ENCODE measurements at regions not wholly inside any gene's neighbourhood (a gene's known extent, or its start where the extent isn't known, plus 50 kb on each side); places are given as distances from the start of the nearest gene placed in this dataset.

DNA sequence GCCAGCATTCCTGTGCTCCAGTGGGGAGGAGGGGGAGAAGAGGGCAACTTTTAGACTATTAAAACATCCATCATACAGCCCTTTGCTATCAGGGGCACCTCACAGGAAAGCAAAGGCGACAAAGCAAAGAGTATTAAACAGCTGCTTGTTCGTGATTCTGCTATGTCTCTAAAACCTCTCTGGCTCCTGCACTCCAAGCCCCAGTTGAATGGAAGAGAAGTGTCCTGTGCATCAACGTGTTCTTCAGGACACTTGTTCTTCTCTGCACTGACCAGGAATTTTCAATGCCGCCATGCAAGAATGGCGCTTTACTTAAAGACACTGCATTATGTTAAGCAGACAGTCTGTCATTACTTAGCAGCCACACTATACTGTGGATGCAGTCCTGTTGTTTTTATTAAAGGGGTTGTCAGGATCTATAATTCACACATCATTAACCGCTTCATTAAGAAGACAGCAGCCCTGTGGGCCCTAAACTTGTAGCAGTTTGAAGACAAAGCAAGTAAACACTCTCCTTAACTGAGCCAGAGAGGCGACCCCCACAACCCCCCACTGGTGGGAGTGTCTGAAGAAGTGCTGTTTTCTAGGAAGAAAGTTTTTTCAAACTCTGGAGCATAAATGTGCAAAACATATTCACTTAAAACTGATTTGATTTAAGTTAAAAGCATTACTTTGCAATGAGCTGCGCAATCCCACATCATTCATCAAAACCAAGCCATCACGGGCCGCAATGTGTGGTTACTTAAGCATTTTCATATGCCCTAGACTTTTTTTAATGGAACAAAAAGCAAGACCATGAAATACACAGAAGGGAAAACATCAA lies 164.5 kb downstream of the ZNF608 start:
- DNase-seq: no peak

DNA sequence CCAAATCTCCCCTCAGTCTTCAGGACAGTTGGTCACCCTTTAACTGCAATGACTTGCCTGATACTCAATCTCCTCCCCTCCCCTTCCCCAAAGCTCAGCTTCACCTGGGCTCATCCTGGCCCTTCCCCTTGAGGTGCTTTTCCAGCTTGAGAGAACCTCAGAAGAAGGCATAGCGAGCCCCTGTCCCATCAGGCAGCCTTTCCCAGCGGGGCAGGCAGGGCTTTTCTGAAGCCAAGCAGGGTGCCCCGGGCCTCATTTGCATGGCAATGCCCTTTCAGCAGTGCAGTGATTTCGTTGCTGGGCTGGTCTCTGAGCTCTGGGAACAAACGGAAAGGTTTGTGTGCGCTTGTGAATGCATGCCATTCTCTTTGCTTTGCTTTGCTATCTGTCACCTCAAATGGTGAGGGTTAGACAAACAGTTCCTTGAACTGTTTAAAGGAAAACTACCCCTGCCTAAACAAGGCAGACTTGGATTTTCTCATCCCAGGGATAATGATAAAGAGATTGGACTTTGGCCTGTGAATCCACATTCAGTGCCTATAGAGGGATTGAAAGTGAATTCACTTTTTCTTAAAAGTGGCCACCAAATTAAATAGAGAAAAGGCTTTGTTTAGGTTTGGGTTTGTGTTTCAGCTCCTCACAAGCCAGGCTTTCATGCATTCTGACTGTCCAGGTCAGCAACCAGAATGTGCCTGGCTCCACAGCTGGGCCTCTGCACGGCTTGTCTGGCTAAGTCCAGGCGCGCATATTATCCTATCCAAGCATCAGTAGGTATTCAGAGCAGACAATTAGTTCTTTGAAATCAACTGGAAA lies 165.3 kb downstream of the ZNF608 start:
- DNase-seq: no peak

DNA sequence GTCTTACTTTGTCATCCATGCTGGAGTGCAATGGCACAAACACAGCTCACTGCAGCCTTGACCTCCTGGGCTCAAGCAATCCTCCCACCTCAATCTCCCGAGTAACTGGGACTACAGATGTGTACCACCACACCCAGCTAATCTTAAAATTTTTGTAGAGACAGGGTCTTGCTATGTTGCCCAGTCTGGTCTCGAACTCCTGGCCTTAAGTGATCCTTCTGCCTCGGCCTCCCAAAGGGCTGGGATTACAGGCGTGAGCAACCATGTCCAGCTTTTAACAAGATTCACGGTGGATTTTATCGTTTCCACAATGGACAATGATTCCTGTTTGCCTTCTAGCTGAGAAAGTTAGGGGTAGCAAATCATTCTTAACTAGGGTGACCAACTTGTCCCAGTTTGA lies 165.9 kb downstream of the ZNF608 start:
- DNase-seq: no peak

DNA sequence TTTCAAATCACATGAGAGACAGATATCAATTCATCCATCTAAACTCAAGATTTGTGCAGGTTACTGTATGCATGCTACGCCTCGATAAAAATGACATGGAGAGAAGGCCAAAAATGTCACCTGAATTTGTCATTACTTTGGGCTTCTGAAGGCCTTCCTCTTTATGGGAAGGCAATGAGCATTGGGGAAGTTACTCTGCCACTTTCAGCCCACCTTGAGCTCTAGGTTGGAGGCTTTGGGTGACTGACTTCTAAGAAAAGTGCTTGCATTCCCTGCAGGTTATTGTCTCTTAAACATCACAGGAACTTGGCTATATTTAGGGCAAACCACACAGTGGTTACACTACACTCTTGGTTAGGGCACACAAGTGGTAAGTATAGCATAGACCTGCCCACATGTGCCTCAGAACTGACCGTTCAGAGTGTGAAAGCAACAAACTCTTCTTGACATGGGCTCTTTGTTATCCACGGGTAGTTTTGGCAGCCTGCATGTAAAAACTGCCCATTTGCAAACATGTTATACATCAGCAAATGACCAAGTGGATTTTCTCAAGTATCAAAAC lies 169.5 kb downstream of the ZNF608 start:
- DNase-seq: no peak

DNA sequence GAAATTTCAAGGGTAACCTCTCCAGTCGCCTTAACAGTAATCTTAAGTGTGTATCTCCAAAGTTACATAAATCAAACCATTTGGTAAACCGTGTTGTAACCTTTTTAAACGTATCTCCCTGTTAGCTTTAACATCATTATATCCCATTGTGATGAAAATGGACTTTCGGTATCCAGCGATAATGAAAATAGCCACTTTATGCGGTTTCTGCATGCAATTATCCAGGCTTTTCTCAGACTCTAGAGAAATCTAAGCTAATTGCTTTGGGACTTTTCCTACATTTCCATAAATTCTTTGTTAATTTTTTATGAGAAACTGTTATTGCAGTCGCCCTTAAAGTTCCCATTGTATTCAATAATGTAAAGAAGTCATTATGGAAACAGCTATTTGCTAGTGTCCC lies 170.7 kb downstream of the ZNF608 start:
- no peak for DNase-seq

DNA sequence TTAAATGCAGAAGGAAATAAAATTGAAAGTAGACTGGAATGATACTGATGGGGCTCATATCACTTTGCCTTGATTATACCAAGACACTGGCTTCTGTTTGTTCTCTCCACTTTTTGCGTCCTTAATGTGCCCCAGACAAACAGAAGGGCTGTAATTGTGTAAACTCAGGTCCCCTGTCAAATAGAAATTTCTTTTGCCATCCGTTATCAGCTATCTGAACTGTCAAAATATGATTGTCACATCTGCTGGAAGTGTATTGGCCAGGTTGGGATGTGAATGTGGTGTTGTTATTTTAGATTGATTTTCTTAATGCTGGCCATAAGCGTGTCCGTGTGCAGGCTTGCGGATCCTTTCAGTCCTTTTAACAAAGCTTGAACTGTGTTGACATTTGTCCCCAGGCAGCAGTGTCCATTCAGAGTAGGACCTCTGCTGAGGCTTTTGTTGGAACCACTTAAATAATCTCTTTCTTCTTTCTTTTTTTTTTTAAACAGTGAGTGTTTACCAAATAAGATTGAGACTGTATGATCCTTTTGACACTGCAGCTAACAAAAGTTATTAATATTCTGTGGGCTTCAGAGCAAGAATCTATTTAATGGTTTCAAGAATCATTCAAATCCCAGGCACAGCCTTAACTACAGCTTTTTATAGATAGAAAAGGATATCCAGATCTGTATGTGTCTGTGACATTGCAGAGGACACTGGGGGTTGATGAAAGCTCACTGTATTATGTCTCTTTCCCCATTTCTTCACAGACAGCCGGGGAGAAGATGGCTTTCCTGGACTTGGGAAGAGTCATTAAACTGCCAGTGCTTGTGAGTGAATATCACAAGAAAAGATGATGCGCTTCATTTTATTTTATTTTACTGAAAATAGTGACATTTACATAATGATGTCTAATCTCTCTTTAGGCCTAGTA lies 171.7 kb downstream of the ZNF608 start:
- no peak for DNase-seq

DNA sequence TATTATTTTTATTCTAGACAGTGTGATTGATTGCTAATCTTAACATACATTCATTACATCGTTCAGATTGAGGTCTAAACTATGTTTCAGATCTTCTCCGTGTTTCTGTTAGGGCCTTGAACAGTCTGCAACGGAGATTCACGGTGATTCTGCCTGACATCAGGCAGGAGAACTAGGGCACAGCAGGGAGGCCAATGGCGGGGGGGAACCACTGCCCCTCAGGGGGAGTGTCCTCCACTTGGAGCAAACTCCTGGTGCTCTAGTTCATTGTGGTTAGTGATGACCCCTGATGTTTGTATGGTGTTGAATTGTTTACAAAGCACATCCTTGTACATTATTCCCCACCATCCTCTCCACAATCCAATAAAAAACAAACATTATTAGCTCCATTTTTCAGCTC lies 173.5 kb downstream of the ZNF608 start:
- DNase-seq: no peak

DNA sequence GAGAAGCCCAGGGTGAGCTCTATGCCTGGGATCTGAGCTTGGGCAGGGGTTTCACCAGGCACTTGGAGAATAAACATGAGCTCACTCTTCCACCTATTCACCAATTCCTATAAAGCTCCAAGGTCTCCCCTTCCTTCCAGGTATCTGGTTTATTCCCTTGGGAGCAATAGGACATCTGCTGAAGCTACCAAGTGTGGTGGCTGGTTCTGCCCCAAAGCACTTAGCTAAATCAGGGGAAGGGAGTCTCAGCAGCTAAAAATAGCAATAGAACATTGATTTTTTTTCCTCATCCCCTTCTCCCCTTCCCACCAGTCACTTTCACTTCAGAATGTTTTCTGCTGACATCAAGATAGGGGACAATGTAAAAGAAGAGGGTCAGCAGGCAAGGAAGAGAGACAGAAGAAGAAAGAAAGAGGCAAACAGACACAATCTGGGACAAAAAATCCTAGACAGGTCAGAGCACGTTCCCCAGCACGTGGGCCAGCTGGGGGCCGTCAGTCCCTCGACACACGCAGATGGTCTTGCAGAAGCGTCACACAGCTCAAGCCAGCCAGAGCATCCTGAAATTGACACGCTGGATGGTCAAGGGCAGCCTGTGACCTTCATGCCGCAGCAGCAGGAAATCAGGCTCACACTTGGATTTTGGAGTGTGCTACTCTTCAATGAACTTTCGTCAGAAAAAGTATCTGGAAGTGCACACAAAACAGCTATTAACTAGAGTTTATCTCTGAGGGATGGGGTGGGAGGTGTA lies 176.0 kb downstream of the ZNF608 start:
- no peak for DNase-seq

DNA sequence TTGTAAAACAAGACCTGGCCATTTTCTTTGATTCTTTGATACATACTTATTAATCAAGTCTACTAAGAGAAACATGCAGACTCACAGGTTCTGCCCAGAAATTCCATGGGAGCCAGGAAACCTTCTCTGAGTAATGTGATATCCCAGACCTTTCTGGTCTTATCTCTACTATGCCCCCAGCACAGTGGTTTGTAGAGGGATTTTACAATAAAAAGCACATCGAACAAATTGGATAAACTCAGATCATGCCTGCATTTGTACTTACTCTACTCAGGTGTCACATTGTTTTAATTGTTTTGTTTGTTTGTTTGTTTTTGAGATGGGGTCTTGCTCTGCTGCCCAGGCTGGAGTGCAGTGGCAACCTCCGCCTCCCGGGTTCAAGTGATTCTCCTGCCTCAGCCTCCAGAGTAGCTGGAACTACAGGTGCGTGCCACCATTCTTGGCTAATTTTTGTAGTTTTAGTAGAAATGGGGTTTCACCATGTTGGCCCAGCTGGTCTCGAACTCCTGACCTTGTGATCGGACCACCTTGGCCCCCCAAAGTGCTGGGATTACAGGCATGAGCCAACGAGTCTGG lies 179.5 kb downstream of the ZNF608 start:
- DNase-seq: no peak

DNA sequence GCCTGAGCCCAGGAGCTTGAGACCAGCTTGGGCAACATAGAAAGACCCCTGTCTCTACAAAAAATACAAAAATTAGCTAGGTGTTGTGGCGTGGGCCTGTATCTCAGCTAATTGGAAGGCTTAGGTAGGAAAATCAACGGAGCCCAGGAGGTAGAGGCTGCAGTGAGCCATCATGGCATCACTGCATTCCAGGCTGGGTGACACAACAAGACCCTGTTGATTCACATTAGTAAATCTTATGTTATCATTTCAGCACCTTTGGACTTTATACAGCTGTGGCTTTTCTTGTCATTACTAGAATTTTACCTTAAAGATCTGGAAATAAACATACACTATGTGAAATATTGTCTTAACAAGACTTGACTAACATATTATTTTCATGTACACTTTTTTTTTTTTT lies 185.0 kb downstream of the ZNF608 start:
- DNase-seq: no peak

DNA sequence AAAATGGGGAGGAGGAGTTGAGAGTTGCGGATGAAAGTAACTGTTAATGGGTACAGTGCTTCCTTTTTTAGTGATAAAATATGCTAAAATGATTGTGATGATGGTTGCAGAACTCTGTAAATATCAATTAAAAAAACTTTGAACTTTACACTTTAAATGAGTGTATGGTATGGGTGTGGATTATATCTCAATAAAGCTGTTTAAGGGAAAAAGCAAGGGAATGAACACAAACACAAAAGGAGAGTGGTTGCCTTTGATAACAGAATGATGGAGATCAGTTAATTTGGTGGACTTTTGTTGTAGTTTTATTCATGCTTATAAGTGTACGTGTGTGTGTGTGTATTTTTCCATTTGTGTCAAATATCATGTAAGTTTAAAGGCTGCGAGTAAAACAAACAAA lies 186.1 kb downstream of the ZNF608 start:
- DNase-seq: no peak

DNA sequence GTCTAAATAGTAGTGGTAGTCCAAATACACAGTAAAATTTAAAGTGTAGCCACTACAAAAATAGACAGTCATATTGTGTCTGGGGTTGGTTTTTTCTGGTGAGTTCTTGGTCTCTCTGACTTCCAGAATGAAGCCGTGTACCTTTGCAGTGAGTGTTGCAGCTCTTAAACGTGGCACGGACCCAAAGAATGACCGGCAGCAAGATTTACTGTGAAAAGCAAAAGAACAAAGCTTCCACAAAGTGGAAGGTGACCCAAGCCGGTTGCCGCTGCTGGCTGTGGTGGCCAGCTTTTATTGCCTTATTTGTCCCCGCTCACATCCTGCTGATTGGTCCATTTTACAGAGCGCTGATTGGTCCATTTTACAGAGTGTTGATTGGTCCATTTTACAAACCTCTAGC lies 188.7 kb downstream of the ZNF608 start:
- no peak for DNase-seq

DNA sequence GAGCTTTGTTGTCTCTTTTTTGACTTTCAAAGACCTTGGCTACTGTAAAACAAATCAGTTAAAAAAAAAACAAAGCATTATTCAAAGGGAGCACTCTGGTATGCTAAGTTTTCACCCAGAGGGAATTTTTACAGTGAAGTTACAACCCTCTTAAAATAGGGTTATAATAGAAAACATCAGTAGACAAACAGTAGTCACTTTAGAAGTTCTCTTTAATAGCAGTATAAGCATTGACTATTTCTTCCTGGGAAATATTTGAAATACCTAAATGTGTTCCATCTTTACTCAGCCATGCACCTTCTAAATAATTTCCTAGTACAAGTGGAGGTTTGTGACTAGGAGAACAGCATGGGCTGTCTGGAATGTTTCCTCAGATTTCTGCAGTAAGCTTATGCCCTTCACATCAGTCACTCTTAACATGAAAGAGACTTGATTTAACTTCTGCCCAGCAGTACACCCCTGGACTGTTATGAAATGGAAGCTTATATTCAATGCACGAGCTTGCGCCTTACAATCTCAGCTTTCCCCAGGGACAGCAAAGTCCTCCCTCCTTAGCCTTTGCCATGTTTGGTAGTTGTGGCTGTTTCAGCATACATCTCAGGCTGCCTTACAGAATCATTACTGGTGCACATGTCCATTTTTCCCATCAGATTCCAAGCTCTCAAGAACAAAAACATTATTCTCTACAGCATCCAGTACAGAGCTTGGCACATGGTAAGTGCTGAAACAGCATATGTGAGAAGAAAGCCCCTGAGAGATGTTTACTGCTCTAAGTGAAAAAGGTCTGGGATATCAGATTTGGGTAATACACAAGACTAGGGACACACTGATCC lies 191.5 kb downstream of the ZNF608 start:
- no peak for DNase-seq

DNA sequence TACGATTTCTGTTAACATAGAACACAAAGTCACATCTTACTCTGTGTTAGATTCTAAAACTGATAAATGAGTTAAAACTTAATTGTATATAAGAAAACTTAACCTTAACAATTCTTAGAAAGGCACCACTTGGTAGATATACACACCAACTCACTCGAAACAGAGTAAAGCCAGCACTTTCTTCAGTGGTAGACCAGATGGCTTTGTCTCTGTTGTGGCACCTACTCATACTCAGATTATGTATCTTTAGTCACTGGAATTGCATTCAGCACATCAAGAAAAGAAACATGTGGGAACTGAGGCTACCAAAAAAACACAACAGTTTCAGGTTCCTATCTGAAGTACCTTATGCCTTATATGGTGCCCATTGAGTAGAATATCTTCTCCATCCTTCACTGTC lies 192.5 kb downstream of the ZNF608 start:
- DNase-seq: no peak

DNA sequence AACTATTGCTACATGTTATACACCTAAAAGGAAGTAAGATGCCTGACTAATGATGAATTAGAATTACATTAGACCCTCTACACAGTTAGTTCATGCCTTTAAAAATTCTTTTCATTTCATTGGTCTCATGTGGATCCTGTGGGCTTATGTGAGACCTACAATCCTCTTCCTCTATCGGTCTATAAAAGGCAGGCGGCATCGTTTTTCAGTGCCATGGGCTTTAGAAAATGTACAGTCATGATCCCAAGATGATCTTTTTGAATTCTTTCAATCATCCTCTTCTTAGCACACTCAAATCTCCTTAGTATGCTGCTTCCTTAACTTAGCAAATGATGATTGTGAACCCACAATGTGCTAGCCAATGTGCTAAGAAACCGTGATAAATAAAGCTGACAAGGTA lies 193.9 kb downstream of the ZNF608 start:
- no peak for DNase-seq

DNA sequence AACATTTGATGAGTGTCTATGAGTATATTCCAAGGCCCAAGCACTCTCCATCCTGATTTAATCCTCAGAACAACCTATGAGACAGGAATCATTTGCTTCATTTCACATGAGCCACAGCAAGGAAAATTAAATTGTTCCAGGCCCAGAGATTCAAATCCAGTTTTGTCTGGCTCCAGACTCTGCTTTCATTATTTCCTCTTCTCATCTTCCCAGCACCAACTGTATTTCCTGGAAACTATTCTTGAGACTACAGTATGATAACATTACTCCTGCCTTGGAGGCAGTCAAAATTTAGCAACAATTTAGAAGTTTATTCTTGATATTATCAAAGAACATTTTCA lies 194.5 kb downstream of the ZNF608 start:
- DNase-seq: no peak

DNA sequence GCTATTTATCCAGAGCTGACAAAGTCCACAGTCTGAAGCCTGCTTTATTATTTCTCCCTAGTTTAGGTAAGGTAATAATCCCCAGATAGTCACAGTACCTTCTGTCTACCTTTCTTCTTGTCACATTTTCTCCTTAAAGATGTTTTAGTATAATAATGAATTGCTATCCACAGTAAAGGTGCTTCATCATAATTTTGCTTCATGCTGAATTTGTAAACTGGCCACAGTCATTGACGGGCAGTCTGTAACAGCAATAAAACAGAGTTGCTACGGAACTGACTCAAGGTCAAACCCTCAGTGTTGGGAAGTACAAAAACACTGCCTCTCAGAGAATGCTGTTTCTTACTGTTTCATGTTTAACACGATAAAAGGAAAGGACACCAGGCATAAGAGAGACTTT lies 195.7 kb downstream of the ZNF608 start:
- DNase-seq: no peak

DNA sequence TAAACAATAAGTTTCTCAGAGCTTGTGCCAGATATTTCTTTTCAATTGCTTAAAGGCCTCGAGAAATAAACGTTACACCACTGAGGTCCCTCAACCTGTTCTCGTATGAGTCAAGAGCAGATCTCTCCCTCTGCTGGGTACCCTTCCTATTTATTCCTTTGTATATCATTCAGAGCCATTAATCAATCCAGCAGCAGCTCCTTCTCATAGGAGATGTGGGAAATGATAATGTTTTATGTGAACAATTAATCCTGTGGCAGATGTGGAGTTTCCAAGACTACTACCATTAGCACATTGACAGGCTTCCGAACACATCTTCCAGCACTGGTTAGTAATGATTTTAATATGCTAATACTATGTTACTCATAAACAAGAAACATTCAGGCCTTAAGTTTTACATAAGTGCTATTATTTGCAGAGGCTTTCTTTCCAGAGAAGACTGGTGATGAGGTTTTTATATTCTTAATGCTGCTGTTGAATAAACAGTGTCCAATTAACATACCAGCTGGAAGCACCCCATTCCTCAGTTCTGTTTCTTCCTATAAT lies 196.5 kb downstream of the ZNF608 start:
- DNase-seq: no peak

DNA sequence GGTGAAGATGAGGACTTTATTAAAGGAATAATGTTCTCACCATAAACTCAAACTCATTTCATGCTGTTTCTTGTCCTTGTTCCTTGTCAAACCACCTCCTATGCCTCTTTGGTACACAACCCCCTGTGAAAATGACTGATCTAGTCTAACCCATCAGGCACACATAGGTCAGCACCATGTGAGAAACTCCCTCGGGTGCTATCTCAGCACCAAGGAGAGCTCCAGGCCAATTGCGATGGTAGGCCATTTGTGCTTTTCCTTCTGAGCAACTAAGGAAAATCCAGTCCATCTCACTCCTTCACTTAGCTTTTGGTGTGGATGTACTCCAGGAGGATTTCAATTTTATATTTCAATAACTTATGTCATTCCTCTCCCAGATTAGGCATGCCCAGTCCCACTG lies 199.8 kb downstream of the ZNF608 start:
- no peak for DNase-seq

DNA sequence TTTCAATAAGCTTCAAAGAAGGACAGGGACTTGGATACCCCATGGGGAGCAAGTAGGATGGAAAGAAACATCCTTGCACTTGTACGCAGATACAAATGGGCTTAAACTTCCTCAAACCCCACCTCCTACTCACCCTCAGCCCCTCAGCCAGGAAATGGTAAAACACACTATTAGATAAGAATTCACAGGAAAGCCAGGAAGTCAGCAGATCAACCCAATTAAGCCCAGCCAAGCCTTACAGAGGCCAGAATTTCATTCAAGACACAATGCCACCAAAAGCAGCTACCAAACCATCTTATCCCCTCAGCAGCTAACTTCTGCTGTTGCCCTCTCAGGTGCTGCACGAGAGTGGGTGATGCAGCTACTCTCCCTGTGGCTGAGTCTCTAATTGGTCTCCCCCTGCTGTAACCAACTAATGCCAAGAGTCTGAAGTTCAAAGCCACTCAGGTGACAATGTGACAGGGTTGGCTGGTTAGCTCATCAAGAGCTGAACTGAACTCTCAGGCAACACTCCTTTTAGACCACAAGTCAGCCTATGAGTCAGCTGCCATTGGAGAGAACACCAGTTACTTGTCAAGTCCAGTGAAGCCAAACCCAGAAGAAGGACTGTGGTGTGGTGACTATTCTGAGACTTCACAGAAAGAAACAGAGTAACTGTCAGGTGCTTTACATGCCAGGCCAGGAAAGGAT lies 201.9 kb downstream of the ZNF608 start:
- DNase-seq: no peak
